HCT116 (cell line): ENCODE measurements at regions not wholly inside any gene's neighbourhood (a gene's known extent, or its start where the extent isn't known, plus 50 kb on each side); places are given as distances from the start of the nearest gene placed in this dataset.
A peak's percentile ranks its signal among the peaks of the same experiment; 100 is the strongest.

Experiments used
- ATAC-seq: fragments of 200-7000 bp; cut with Tn5 transposase; 2 replicates; pipeline ENCODE4 v1.9.1; 2020; ENCODE audit warnings: mild to moderate bottlenecking, moderate library complexity
- BruUV-seq: library from RNA; stranded (reverse); fragments of 400-500 nt; replicated peaks from 2 replicates; lab custom pipeline; 2021; lab: Mats Ljungman, UMichigan
- CTCF ChIA-PET: fragments of 300-600 bp; sonication (Branson Sonifier 250); formaldehyde crosslinking; loops from one replicate; lab custom pipeline; 2021; ENCODE audit warnings: antibody characterized with exemption; lab: Charles Lee
- POLR2A ChIA-PET: fragments of 300-600, 350-600 bp; sonication (Branson Sonifier 250); formaldehyde crosslinking; loops from one replicate; lab custom pipeline; 2021; ENCODE audit warnings: antibody characterized with exemption; lab: Charles Lee
- RAD21 ChIA-PET, 2 experiments: fragments of 300-600 bp; sonication (Branson Sonifier 250); formaldehyde crosslinking; loops; one replicate each; lab custom pipeline; 2023; ENCODE audit warnings: low total read pairs in 2 of 2; ENCODE audit not compliant: uncharacterized antibody in 2 of 2, unreplicated experiment in 2 of 2, low non-redundant PET in 1 of 2; lab: Charles Lee
- DNase-seq: peaks from one replicate; pipeline ENCODE4 v3.0.0-alpha.2; 2010; ENCODE audit warnings: low read depth, low spot score
- H2AFZ ChIP-seq: fragments of 200-600 bp; shearing (Covaris generic), sonication (generic); 2 replicates; pipeline ENCODE4 v1.6.1; 2017; ENCODE audit warnings: low read depth, mixed run types, mixed read lengths, antibody characterized with exemption, low read length; ENCODE audit not compliant: poor library complexity, severe bottlenecking
- H3K27ac ChIP-seq: 2 replicates; pipeline ENCODE4 v1.5.1; 2012; ENCODE audit warnings: low read depth, low read length
- H3K27me3 ChIP-seq: fragments of 200-600 bp; sonication (generic); 2 replicates; pipeline ENCODE4 v1.6.1; 2016; ENCODE audit warnings: mixed run types, low read length, mixed read lengths; ENCODE audit not compliant: insufficient read depth
- H3K36me3 ChIP-seq, 2 experiments: fragments of 200-500 bp in 1 of 2; fragments of 200-600 bp in 1 of 2; sonication (Bioruptor generic) in 1 of 2; sonication (generic) in 1 of 2; 2 replicates each; pipeline versions ENCODE4 v1.5.1 to v1.6.1; 2014 to 2016; ENCODE audit warnings: low read length in 2 of 2, inconsistent platforms in 1 of 2, mixed read lengths in 1 of 2, mixed run types in 1 of 2; ENCODE audit not compliant: insufficient read depth in 2 of 2, control insufficient read depth in 1 of 2
- H3K4me1 ChIP-seq, 2 experiments: fragments of 200-600 bp in 1 of 2; sonication (generic) in 1 of 2; 2 replicates each; pipeline versions ENCODE4 v1.5.1 to v1.6.1; 2012 to 2017; ENCODE audit warnings: low read length in 2 of 2, inconsistent platforms in 1 of 2, mild to moderate bottlenecking in 1 of 2, mixed read lengths in 1 of 2, mixed run types in 1 of 2, moderate library complexity in 1 of 2; ENCODE audit not compliant: insufficient read depth in 2 of 2, control insufficient read depth in 1 of 2
- H3K4me2 ChIP-seq: fragments of 200-600 bp; sonication (generic); 2 replicates; pipeline ENCODE4 v1.6.1; 2017; ENCODE audit warnings: mixed run types, low read length, mixed read lengths
- H3K4me3 ChIP-seq, 2 experiments: fragments of 200-600 bp in 1 of 2; sonication (generic) in 1 of 2; replicated peaks in 1 of 2; 2 replicates each; pipeline ENCODE4 v1.5.1; 2011 to 2016; ENCODE audit warnings: low read length in 2 of 2, control low read depth in 1 of 2, low read depth in 1 of 2, mild to moderate bottlenecking in 1 of 2, mixed read lengths in 1 of 2, mixed run types in 1 of 2
- H3K79me2 ChIP-seq: fragments of 200-600 bp; sonication (generic); 2 replicates; pipeline ENCODE4 v1.6.1; 2017; ENCODE audit warnings: mild to moderate bottlenecking, mixed run types, low read length, moderate library complexity, mixed read lengths; ENCODE audit not compliant: insufficient read depth
- H3K9ac ChIP-seq: fragments of 200-600 bp; sonication (generic); 2 replicates; pipeline ENCODE4 v1.6.1; 2016; ENCODE audit warnings: low read length, mixed read lengths
- H3K9me2 ChIP-seq: fragments of 200-600 bp; sonication (generic), shearing (Covaris generic); 2 replicates; pipeline ENCODE4 v1.6.1; 2017; ENCODE audit warnings: mixed run types, mild to moderate bottlenecking, moderate library complexity; ENCODE audit not compliant: insufficient read depth
- H3K9me3 ChIP-seq, 2 experiments: fragments of 200-500 bp in 1 of 2; fragments of 200-600 bp in 1 of 2; sonication (Bioruptor generic) in 1 of 2; sonication (generic) in 1 of 2; 2 replicates each; pipeline ENCODE4 v1.6.1; 2014 to 2017; ENCODE audit warnings: low read length in 2 of 2, mixed read lengths in 2 of 2, inconsistent platforms in 1 of 2, low read depth in 1 of 2, mild to moderate bottlenecking in 1 of 2, mixed run types in 1 of 2, moderate library complexity in 1 of 2; ENCODE audit not compliant: control insufficient read depth in 1 of 2, insufficient read depth in 1 of 2
- H4K20me1 ChIP-seq: fragments of 200-600 bp; sonication (generic), shearing (Covaris generic); 2 replicates; pipeline ENCODE4 v1.6.1; 2017; ENCODE audit warnings: mixed run types, mild to moderate bottlenecking, moderate library complexity; ENCODE audit not compliant: insufficient read depth
- EGR1 ChIP-seq: IDR thresholded peaks from 2 replicates; pipeline ENCODE4 v1.6.1; 2012; ENCODE audit warnings: low read depth
- ELF1 ChIP-seq: IDR thresholded peaks from 2 replicates; pipeline ENCODE4 v1.6.1; 2012; ENCODE audit warnings: low read depth, borderline replicate concordance
- JUND ChIP-seq: IDR thresholded peaks from 2 replicates; pipeline ENCODE4 v1.6.1; 2012
- MAX ChIP-seq: IDR thresholded peaks from 2 replicates; pipeline ENCODE4 v1.6.1; 2012
- RAD21 ChIP-seq: IDR thresholded peaks from 2 replicates; pipeline ENCODE4 v1.6.1; 2012; ENCODE audit warnings: low read depth, mild to moderate bottlenecking
- REST ChIP-seq: IDR thresholded peaks from 2 replicates; pipeline ENCODE4 v1.6.1; 2012; ENCODE audit warnings: low read depth
- SIN3A ChIP-seq: IDR thresholded peaks from 2 replicates; pipeline ENCODE4 v1.6.1; 2012; ENCODE audit warnings: low read depth
- TCF7L2 ChIP-seq: IDR thresholded peaks from 2 replicates; pipeline ENCODE4 v1.7.0; 2011; ENCODE audit warnings: borderline replicate concordance, inconsistent platforms; ENCODE audit not compliant: insufficient read depth, insufficient read length; ENCODE audit errors: extremely low read depth
- ZFX ChIP-seq: fragments of 450-650 bp; IDR thresholded peaks from 2 replicates; pipeline ENCODE4 v1.6.1; 2017
- intact Hi-C: fragments of 100-400 bp; cut with micrococcal nuclease; formaldehyde crosslinking; loops from 2 replicates; pipeline ENCODE4 v1.10.0; 2022
- TF ChIP-seq, protein P1 (sequence below), 3 experiments: fragments of 200-600 bp in 1 of 3; sonication (generic) in 1 of 3; IDR thresholded peaks in 2 of 3; conservative IDR thresholded peaks in 1 of 3; 2 replicates each; pipeline ENCODE4 v1.5.1; 2012 to 2017; ENCODE audit warnings: low read depth in 2 of 3, low read length in 2 of 3, antibody characterized with exemption in 1 of 3, borderline replicate concordance in 1 of 3, control low read depth in 1 of 3, mild to moderate bottlenecking in 1 of 3, mixed read lengths in 1 of 3, mixed run types in 1 of 3, moderate library complexity in 1 of 3; ENCODE audit not compliant: insufficient read depth in 1 of 3

GRCh38 chr13:111051041-111051725 is 63.9 kb upstream of the ARHGEF7 start:
- Histone ChIP-seq H3K79me2 (no peaks in the 10 kb centered on the region), H3K27me3 (no peaks in the 10 kb centered on the region), H3K9me3 (no peaks in the 10 kb centered on the region), H3K4me3 (no peak overlapping the region), H2AFZ (no peak overlapping the region), H3K36me3 (no peaks in the 10 kb centered on the region), H3K4me1 (peaks cover 0 to 17% of the 10 kb centered on the region in 2 experiments; a peak in 1 of 4 replicates), H3K4me2 (no peak overlapping the region), H3K27ac (no peak overlapping the region), H3K9ac (no peak overlapping the region), H3K9me2 (no peaks in the 10 kb centered on the region), H4K20me1 (no peaks in the 10 kb centered on the region)
- no peak for DNase-seq
- TF ChIP-seq JUND = no peak
- TF ChIP-seq, protein P1, sequence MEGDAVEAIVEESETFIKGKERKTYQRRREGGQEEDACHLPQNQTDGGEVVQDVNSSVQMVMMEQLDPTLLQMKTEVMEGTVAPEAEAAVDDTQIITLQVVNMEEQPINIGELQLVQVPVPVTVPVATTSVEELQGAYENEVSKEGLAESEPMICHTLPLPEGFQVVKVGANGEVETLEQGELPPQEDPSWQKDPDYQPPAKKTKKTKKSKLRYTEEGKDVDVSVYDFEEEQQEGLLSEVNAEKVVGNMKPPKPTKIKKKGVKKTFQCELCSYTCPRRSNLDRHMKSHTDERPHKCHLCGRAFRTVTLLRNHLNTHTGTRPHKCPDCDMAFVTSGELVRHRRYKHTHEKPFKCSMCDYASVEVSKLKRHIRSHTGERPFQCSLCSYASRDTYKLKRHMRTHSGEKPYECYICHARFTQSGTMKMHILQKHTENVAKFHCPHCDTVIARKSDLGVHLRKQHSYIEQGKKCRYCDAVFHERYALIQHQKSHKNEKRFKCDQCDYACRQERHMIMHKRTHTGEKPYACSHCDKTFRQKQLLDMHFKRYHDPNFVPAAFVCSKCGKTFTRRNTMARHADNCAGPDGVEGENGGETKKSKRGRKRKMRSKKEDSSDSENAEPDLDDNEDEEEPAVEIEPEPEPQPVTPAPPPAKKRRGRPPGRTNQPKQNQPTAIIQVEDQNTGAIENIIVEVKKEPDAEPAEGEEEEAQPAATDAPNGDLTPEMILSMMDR (IDR thresholded peaks at IDR 0.05 in 2 of 3, conservative IDR thresholded peaks at IDR 0.05 in 1 of 3; ENCODE audit: borderline replicate concordance in 1 of 3, insufficient read depth in 1 of 3, low read depth in 2 of 3, low read length in 2 of 3) = 0 out of 6 replicates have a peak, but pooled peaks of 1 of the 3 experiments have one; percentile 2
- CTCF ChIA-PET = interaction anchor here (0.8 kb wide), 1 partner anchor 17 kb away, joined by 3 read pairs; no protein-coding TSS in a partner anchor
- ATAC-seq = no peak
- intact Hi-C loops = loop anchor here (5.0 to 10.0 kb wide), 2 partner anchors 234 to 456 kb away; no protein-coding TSS in a partner anchor
- POLR2A ChIA-PET = no interaction called here
- no TSS peak for BruUV-seq
- RAD21 ChIA-PET = no interaction called here

DNA sequence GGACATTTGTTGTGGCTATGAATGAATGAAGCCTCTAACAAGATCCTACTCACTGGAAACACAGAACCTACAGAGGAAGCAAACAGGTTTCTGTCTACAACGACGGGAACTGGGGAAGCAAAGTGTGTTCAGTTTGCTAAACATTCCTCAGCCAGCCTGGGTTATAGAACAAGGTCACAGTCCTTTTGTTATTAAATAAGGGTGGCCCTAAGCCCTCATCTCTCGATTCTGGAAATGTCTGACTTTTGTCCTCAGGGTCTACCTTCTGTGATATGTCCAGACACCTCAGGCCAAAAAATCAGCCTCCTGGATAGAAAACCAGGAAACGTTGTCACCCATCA is 64.6 kb upstream of the ARHGEF7 start:
- H3K4me3 ChIP-seq = no peak overlapping the region
- H3K4me1 ChIP-seq = peaks cover 0 to 17% of the 10 kb centered on the region in 2 experiments; a peak in 1 of 4 replicates
- H3K36me3 ChIP-seq = no peaks in the 10 kb centered on the region
- H3K27ac ChIP-seq = no peak overlapping the region
- ATAC-seq (peak; percentile 13; the same call in 1 of the 2 replicates), DNase-seq (no peak)
- ChIA-PET CTCF (no interaction called here), RAD21 (no interaction called here), POLR2A (no interaction called here)
- no peak overlapping the region for H3K4me2 ChIP-seq
- no peaks in the 10 kb centered on the region for H3K27me3 ChIP-seq
- H3K9me2 ChIP-seq = no peaks in the 10 kb centered on the region
- H4K20me1 ChIP-seq = no peaks in the 10 kb centered on the region
- no peak overlapping the region for H2AFZ ChIP-seq
- no peak for TF ChIP-seq EGR1
- no peak for TF ChIP-seq MAX
- TF ChIP-seq SIN3A = no peak
- no peak for TF ChIP-seq RAD21
- TF ChIP-seq TCF7L2 = no peak
- no peak for TF ChIP-seq ZFX
- TF ChIP-seq ELF1 = no peak
- no peak for TF ChIP-seq REST
- no peaks in the 10 kb centered on the region for H3K79me2 ChIP-seq
- no peak overlapping the region for H3K9ac ChIP-seq
- intact Hi-C loops = loop anchor here (1.0 to 10.0 kb wide), 3 partner anchors 106 to 456 kb away; no protein-coding TSS in a partner anchor
- no TSS peak for BruUV-seq
- H3K9me3 ChIP-seq = no peaks in the 10 kb centered on the region
